ENCODE measurements at regions not wholly inside any gene's neighbourhood (a gene's known extent, or its start where the extent isn't known, plus 50 kb on each side); places are given as distances from the start of the nearest gene placed in this dataset.
"Not testable (repeated sequence)": the region's sequence is repeated elsewhere in the genome, so short reads cannot be mapped to it uniquely, and the experiment has no call there.

GRCh38 chr7:80082213-80082612 is 52.4 kb upstream of the GNAI1 start:
- no peak for DNase-seq (ENCODE audit: low read depth in 2 of 2)

- no peak for DNase-seq (ENCODE audit: low read depth in 2 of 2)
Observed at GRCh38 chr7:80078886-80079285, 55.7 kb upstream of the GNAI1 start.

GRCh38 chr7:80078159-80078731 is 56.4 kb upstream of the GNAI1 start:
- DNase-seq (ENCODE audit: low read depth in 2 of 2) = no peak

GRCh38 chr7:80070391-80070790 is 64.2 kb upstream of the GNAI1 start:
- DNase-seq (ENCODE audit: low read depth in 2 of 2) = no peak

GRCh38 chr7:80066639-80067038 is 68.0 kb upstream of the GNAI1 start:
- DNase-seq (ENCODE audit: low read depth in 2 of 2) = no peak

GRCh38 chr7:80063834-80064233 is 70.8 kb upstream of the GNAI1 start:
- DNase-seq (ENCODE audit: low read depth in 2 of 2) = no peak

GRCh38 chr7:80060218-80060806 is 74.3 kb upstream of the GNAI1 start:
- no peak for DNase-seq (ENCODE audit: low read depth in 2 of 2)

- DNase-seq (ENCODE audit: low read depth in 2 of 2) = no peak
Observed at GRCh38 chr7:80057488-80057887, 77.1 kb upstream of the GNAI1 start.

- DNase-seq (ENCODE audit: low read depth in 2 of 2) = no peak
Observed at GRCh38 chr7:80054356-80054755, 80.3 kb upstream of the GNAI1 start.

GRCh38 chr7:80053124-80053523 is 81.5 kb upstream of the GNAI1 start:
- no peak for DNase-seq (ENCODE audit: low read depth in 2 of 2)

- no peak for DNase-seq (ENCODE audit: low read depth in 2 of 2)
Observed at GRCh38 chr7:80047856-80048459, 86.7 kb upstream of the GNAI1 start.

- DNase-seq (ENCODE audit: low read depth in 2 of 2) = no peak
Observed at GRCh38 chr7:80047032-80047431, 87.6 kb upstream of the GNAI1 start.

GRCh38 chr7:80044796-80045195 is 89.8 kb upstream of the GNAI1 start:
- DNase-seq (ENCODE audit: low read depth in 2 of 2) = no peak

GRCh38 chr7:80040752-80041151 is 93.9 kb upstream of the GNAI1 start:
- DNase-seq (ENCODE audit: low read depth in 2 of 2) = no peak

GRCh38 chr7:80040335-80040734 is 94.3 kb upstream of the GNAI1 start:
- no peak for DNase-seq (ENCODE audit: low read depth in 2 of 2)

- DNase-seq (ENCODE audit: low read depth in 2 of 2) = no peak
Observed at GRCh38 chr7:80039251-80039884, 95.3 kb upstream of the GNAI1 start.

GRCh38 chr7:80037689-80038088 is 96.9 kb upstream of the GNAI1 start:
- no peak for DNase-seq (ENCODE audit: low read depth in 2 of 2)

GRCh38 chr7:80036107-80036506 is 98.5 kb upstream of the GNAI1 start:
- DNase-seq (ENCODE audit: low read depth in 2 of 2) = no peak

- no peak for DNase-seq (ENCODE audit: low read depth in 2 of 2)
Observed at GRCh38 chr7:80028717-80029116, 105.9 kb upstream of the GNAI1 start.

GRCh38 chr7:80027611-80028173 is 106.9 kb upstream of the GNAI1 start:
- DNase-seq (ENCODE audit: low read depth in 2 of 2) = no peak

- no peak for DNase-seq (ENCODE audit: low read depth in 2 of 2)
Observed at GRCh38 chr7:80026766-80027165, 107.9 kb upstream of the GNAI1 start.

- DNase-seq (ENCODE audit: low read depth in 2 of 2) = not testable (repeated sequence)
Observed at GRCh38 chr7:80020277-80020676, 114.4 kb upstream of the GNAI1 start.

GRCh38 chr7:80019809-80020207 is 114.8 kb upstream of the GNAI1 start:
- DNase-seq (ENCODE audit: low read depth in 2 of 2) = not testable (repeated sequence)

All from activated CD4-positive, alpha-beta T cell treated with anti-CD3 and anti-CD28 coated beads for 24 hours (primary cell).